Transverse colon (tissue), 4 donors: ENCODE measurements at regions not wholly inside any gene's neighbourhood (a gene's known extent, or its start where the extent isn't known, plus 50 kb on each side); places are given as distances from the start of the nearest gene placed in this dataset.

Experiments used
- CTCF ChIP-seq, 5 experiments: fragments of 200-600 bp in 3 of 5; fragments of 450-650 bp in 2 of 5; sonication (generic) in 3 of 5; IDR thresholded peaks; 1 replicate in 2 of 5; 2 replicates in 3 of 5; pipeline ENCODE4 v1.5.1; 2016 to 2017; ENCODE audit warnings: antibody characterized with exemption in 5 of 5, inconsistent platforms in 3 of 5, mild to moderate bottlenecking in 2 of 5, moderate library complexity in 1 of 5
- POLR2A ChIP-seq: fragments of 450-650 bp; IDR thresholded peaks from one replicate; pipeline ENCODE4 v1.6.1; 2016; ENCODE audit warnings: antibody characterized with exemption, mild to moderate bottlenecking, moderate library complexity
- POLR2AphosphoS5 ChIP-seq, 3 donors: sonication (generic); formaldehyde crosslinking; IDR thresholded peaks; one replicate each; pipeline ENCODE4 v1.6.1; 2016; ENCODE audit warnings: antibody characterized with exemption in 3 of 3

GRCh38 chr11:30753504-30753903 is 167.4 kb upstream of the MPPED2 start:
- TF ChIP-seq CTCF (IDR thresholded peaks at IDR 0.05), result no peak
- TF ChIP-seq POLR2AphosphoS5 (IDR thresholded peaks at IDR 0.05), result no peak
- TF ChIP-seq POLR2A, result no peak
